Tibial nerve (tissue), 3 donors: ENCODE measurements at regions not wholly inside any gene's neighbourhood (a gene's known extent, or its start where the extent isn't known, plus 50 kb on each side); places are given as distances from the start of the nearest gene placed in this dataset.

Experiments
- CTCF ChIP-seq, 5 experiments: fragments of 200-600 bp in 3 of 5; fragments of 450-650 bp in 2 of 5; sonication (generic) in 3 of 5; IDR thresholded peaks; one replicate each; pipeline ENCODE4 v1.5.1; 2016 to 2019; ENCODE audit warnings: antibody characterized with exemption in 5 of 5, mild to moderate bottlenecking in 3 of 5, moderate library complexity in 2 of 5
- POLR2A ChIP-seq, 2 donors: fragments of 450-650 bp; IDR thresholded peaks; one replicate each; pipeline ENCODE4 v1.6.1; 2017; ENCODE audit warnings: antibody characterized with exemption in 2 of 2, mild to moderate bottlenecking in 2 of 2, moderate library complexity in 2 of 2

GRCh38 chr3:82790307-82791097 is 1029.1 kb upstream of the GBE1 start:
- no peak for TF ChIP-seq POLR2A (IDR thresholded peaks at IDR 0.05)
- TF ChIP-seq CTCF (IDR thresholded peaks at IDR 0.05) = no peak
